ENCODE measurements at regions not wholly inside any gene's neighbourhood (a gene's known extent, or its start where the extent isn't known, plus 50 kb on each side); places are given as distances from the start of the nearest gene placed in this dataset.

DNA sequence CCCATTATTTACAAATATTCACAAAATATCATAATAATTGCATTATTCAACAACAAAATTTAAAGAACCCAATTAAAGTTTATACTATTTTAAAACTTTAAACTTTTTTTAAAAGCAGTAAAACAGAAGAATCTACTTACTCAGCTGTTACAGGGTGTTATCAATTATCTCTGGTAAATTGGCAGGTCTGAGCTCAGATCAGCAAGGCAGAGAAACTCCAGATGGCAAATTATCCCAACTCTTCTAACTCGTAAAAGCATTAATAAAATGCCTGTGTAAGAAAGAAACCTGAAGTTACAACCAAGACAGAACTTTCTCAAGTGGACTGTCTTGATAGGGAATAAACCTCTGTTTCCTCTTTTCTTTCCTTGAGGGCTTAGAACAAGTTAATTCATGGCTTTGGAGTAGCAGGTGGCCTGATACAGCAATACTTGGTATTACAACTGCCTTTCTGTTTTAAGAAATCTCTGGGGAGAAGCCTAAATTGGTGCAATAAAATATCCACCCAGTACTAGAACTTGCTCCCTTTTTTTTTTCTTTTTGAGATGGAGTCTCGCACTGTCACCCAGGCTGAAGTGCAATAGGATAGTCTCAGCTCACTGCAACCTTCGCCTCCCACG lies 275.3 kb upstream of the MKLN1 start:
- DNase-seq (ENCODE audit: low read depth, low spot score) (no peak), FAIRE-seq (no peak)
- dilution Hi-C loops (cut with MboI; ENCODE audit: extremely low pct_ligation_motif_present, low sequenced_read_pairs), result no loop called here
- ChIA-PET CTCF (interaction anchor here (0.7 to 2.7 kb wide), 3 partner anchors 12 to 70 kb away, joined by 3 to 8 read pairs (median 4); no protein-coding TSS in a partner anchor), POLR2A (no interaction called here)
- no peak overlapping the region for H3K4me2 ChIP-seq (ENCODE audit: insufficient read depth, low read length)
- H3K9ac ChIP-seq (replicated peaks; ENCODE audit: extremely low read depth, insufficient read depth, low read length), result no peak overlapping the region
- no TSS peak for BruUV-seq (replicated peaks)
- intact Hi-C loops (cut with micrococcal nuclease), result no loop called here
- no peak overlapping the region for H2AFZ ChIP-seq (ENCODE audit: low read depth, low read length)
- no peak overlapping the region for H3K27ac ChIP-seq (ENCODE audit: insufficient read depth, low read depth, low read length)
- no peaks in the 10 kb centered on the region for H3K9me1 ChIP-seq (replicated peaks; ENCODE audit: control insufficient read depth, extremely low read depth, insufficient read depth, low read length)
- H3K4me1 ChIP-seq (ENCODE audit: control insufficient read depth, extremely low read depth, insufficient read depth, low read length), result peaks cover 5% of the 10 kb centered on the region
- H3K79me2 ChIP-seq (ENCODE audit: control insufficient read depth, insufficient read depth, low read length), result no peaks in the 10 kb centered on the region
- H3K36me3 ChIP-seq (ENCODE audit: control insufficient read depth in 2 of 2, extremely low read depth in 1 of 2, insufficient read depth in 2 of 2, low read length in 2 of 2), result no peaks in the 10 kb centered on the region
- no peaks in the 10 kb centered on the region for H3K27me3 ChIP-seq (ENCODE audit: control insufficient read depth in 2 of 2, insufficient read depth in 2 of 2, low read length in 2 of 2)
- no peak for TF ChIP-seq GATA2 (IDR thresholded peaks at IDR 0.05; ENCODE audit: insufficient read depth, insufficient read length, low read depth, low read length)
- no peak overlapping the region for H3K4me3 ChIP-seq (replicated peaks in 1 of 3; ENCODE audit: insufficient read depth in 1 of 3, low read depth in 1 of 3, low read length in 3 of 3)
- no peaks in the 10 kb centered on the region for H3K9me3 ChIP-seq (replicated peaks; ENCODE audit: control insufficient read depth, insufficient read depth, low read length)
- H4K20me1 ChIP-seq (replicated peaks; ENCODE audit: control insufficient read depth, extremely low read depth, insufficient read depth, low read length), result no peaks in the 10 kb centered on the region

DNA sequence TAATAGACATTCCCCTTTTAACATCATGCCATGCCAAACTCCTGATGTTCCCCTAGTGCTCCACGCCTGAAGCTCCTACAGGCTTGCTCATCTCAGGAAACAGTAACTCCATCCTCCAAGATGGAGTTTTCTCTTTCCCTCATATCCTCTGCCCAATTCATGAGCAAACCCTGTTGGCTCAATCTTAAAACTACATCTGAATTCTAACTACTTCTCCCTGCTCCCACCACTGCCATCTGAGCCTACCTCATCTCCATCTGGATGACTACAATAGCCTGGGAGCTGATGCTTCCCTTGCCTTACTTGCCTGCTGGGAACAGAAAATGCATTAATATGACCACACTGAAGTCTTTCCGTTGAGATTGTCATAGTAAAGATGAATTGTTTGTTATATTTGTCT lies 271.7 kb upstream of the MKLN1 start:
- TF ChIP-seq, protein P1, sequence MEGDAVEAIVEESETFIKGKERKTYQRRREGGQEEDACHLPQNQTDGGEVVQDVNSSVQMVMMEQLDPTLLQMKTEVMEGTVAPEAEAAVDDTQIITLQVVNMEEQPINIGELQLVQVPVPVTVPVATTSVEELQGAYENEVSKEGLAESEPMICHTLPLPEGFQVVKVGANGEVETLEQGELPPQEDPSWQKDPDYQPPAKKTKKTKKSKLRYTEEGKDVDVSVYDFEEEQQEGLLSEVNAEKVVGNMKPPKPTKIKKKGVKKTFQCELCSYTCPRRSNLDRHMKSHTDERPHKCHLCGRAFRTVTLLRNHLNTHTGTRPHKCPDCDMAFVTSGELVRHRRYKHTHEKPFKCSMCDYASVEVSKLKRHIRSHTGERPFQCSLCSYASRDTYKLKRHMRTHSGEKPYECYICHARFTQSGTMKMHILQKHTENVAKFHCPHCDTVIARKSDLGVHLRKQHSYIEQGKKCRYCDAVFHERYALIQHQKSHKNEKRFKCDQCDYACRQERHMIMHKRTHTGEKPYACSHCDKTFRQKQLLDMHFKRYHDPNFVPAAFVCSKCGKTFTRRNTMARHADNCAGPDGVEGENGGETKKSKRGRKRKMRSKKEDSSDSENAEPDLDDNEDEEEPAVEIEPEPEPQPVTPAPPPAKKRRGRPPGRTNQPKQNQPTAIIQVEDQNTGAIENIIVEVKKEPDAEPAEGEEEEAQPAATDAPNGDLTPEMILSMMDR (IDR thresholded peaks at IDR 0.05; ENCODE audit: extremely low read depth in 1 of 2, insufficient read depth in 1 of 2, low read depth in 1 of 2, low read length in 2 of 2), result no peak
- TF ChIP-seq JUN (IDR thresholded peaks at IDR 0.05; ENCODE audit: borderline replicate concordance, insufficient read depth, insufficient read length, low read depth) (no peak), EZH2 (IDR thresholded peaks at IDR 0.05; ENCODE audit: borderline replicate concordance, low read depth, low read length, severe bottlenecking) (no peak), POLR2AphosphoS5 (IDR thresholded peaks at IDR 0.05; ENCODE audit: insufficient read depth, low read depth, low read length) (no peak), POLR2A (IDR thresholded peaks at IDR 0.05; ENCODE audit: low read depth, low read length) (no peak), FOS (IDR thresholded peaks at IDR 0.05; ENCODE audit: borderline replicate concordance, insufficient read depth, low read length) (no peak)
- TF ChIP-seq, protein P2, sequence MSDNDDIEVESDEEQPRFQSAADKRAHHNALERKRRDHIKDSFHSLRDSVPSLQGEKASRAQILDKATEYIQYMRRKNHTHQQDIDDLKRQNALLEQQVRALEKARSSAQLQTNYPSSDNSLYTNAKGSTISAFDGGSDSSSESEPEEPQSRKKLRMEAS (IDR thresholded peaks at IDR 0.05; ENCODE audit: insufficient read depth, insufficient read length), result no peak
- DNase-seq (ENCODE audit: low read depth, low spot score) (no peak), FAIRE-seq (no peak)
- Histone ChIP-seq H3K4me3 (replicated peaks in 1 of 3; ENCODE audit: insufficient read depth in 1 of 3, low read depth in 1 of 3, low read length in 3 of 3) (no peak overlapping the region), H3K9me1 (replicated peaks; ENCODE audit: control insufficient read depth, extremely low read depth, insufficient read depth, low read length) (no peaks in the 10 kb centered on the region), H3K9me3 (replicated peaks; ENCODE audit: control insufficient read depth, insufficient read depth, low read length) (no peaks in the 10 kb centered on the region), H2AFZ (ENCODE audit: low read depth, low read length) (no peak overlapping the region), H3K79me2 (ENCODE audit: control insufficient read depth, insufficient read depth, low read length) (no peaks in the 10 kb centered on the region), H4K20me1 (replicated peaks; ENCODE audit: control insufficient read depth, extremely low read depth, insufficient read depth, low read length) (no peaks in the 10 kb centered on the region), H3K27ac (ENCODE audit: insufficient read depth, low read depth, low read length) (no peak overlapping the region), H3K4me1 (ENCODE audit: control insufficient read depth, extremely low read depth, insufficient read depth, low read length) (peaks cover 9% of the 10 kb centered on the region), H3K27me3 (ENCODE audit: control insufficient read depth in 2 of 2, insufficient read depth in 2 of 2, low read length in 2 of 2) (no peaks in the 10 kb centered on the region), H3K4me2 (ENCODE audit: insufficient read depth, low read length) (no peak overlapping the region), H3K36me3 (ENCODE audit: control insufficient read depth in 2 of 2, extremely low read depth in 1 of 2, insufficient read depth in 2 of 2, low read length in 2 of 2) (no peaks in the 10 kb centered on the region), H3K9ac (replicated peaks; ENCODE audit: extremely low read depth, insufficient read depth, low read length) (no peak overlapping the region)
- intact Hi-C loops (cut with micrococcal nuclease), result no loop called here
- ChIA-PET CTCF (interaction anchor here (0.6 to 2.0 kb wide), 3 partner anchors 9 to 49 kb away, joined by 3 to 5 read pairs (median 5); no protein-coding TSS in a partner anchor), POLR2A (no interaction called here)
- BruUV-seq (replicated peaks), result no TSS peak
- dilution Hi-C loops (cut with MboI; ENCODE audit: extremely low pct_ligation_motif_present, low sequenced_read_pairs), result no loop called here
